ENCODE measurements at regions not wholly inside any gene's neighbourhood (a gene's known extent, or its start where the extent isn't known, plus 50 kb on each side); places are given as distances from the start of the nearest gene placed in this dataset.

DNA sequence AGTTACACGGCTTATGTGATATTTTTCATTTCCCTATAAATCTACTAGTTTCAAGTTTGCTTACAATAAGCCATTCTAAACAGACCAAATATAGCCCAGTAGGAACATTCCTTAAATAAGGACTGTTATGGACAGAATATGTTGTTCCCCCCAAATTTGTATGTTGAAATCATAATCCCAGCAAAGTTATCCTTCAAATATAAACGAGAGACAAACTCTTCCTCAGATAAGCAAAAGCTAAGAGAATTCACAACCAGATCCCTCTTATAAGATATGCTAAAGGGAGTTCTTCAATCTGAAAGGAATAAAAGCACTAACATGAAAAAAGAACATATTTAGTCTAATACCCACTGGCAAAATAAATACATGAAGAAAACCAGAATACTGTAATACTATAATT is 795.5 kb upstream of the GJE1 start:
- Histone ChIP-seq H3K27ac (no peak overlapping the region), H3K36me3 (no peaks in the 10 kb centered on the region), H3K27me3 (ENCODE audit: low read depth) (no peaks in the 10 kb centered on the region), H3K4me1 (no peaks in the 10 kb centered on the region), H3K4me3 (no peak overlapping the region), H3K9me3 (no peaks in the 10 kb centered on the region)
- DNase-seq (no peak), ATAC-seq (no peak)
- TF ChIP-seq, protein P1, sequence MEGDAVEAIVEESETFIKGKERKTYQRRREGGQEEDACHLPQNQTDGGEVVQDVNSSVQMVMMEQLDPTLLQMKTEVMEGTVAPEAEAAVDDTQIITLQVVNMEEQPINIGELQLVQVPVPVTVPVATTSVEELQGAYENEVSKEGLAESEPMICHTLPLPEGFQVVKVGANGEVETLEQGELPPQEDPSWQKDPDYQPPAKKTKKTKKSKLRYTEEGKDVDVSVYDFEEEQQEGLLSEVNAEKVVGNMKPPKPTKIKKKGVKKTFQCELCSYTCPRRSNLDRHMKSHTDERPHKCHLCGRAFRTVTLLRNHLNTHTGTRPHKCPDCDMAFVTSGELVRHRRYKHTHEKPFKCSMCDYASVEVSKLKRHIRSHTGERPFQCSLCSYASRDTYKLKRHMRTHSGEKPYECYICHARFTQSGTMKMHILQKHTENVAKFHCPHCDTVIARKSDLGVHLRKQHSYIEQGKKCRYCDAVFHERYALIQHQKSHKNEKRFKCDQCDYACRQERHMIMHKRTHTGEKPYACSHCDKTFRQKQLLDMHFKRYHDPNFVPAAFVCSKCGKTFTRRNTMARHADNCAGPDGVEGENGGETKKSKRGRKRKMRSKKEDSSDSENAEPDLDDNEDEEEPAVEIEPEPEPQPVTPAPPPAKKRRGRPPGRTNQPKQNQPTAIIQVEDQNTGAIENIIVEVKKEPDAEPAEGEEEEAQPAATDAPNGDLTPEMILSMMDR (IDR thresholded peaks at IDR 0.05) = no peak
- intact Hi-C loops (cut with DNase I) = no loop called here

DNA sequence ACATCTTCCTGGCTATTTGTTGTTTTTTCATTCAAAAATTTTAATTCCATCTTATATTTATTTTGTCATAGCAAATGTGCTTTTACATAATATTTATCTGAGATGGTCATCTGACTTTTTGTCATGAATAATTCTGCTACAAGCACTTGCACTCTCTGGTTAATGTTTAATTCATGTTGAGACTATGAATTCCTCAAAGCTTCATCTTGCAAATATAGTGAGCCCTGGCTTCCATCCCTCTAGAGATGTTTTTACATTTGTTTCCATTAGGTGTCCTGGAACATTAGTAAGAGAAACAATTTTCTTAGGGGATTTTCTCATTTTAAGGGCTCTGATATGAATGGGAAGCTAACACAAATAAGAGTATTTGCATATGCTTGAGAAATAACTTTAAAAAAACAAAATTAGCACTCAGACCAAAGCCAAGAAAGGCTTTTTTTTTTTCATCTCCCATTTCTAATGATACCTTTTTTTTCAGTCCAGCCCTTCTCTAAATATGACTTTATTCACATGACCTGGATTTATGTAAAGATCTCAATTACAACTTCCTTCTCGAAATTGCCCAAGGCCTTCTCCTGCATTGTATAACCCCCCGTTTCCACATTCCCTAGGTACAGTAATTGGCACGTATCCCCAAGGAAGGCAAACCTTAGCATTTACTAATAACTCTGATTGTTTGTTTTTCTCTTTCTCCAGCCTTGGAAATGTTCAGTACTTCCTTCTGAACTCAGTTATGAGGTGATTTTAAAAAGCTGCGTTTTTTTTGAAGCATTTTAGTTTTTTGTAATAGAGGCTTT is 797.0 kb upstream of the GJE1 start:
- Histone ChIP-seq H3K4me3 (no peak overlapping the region), H3K27ac (no peak overlapping the region), H3K27me3 (ENCODE audit: low read depth) (no peaks in the 10 kb centered on the region), H3K9me3 (no peaks in the 10 kb centered on the region), H3K4me1 (no peaks in the 10 kb centered on the region), H3K36me3 (no peaks in the 10 kb centered on the region)
- TF ChIP-seq, protein P1 (IDR thresholded peaks at IDR 0.05) = no peak
- no peak for DNase-seq
- peak; percentile 42 to 73 for ATAC-seq
- intact Hi-C loops (cut with DNase I) = no loop called here

DNA sequence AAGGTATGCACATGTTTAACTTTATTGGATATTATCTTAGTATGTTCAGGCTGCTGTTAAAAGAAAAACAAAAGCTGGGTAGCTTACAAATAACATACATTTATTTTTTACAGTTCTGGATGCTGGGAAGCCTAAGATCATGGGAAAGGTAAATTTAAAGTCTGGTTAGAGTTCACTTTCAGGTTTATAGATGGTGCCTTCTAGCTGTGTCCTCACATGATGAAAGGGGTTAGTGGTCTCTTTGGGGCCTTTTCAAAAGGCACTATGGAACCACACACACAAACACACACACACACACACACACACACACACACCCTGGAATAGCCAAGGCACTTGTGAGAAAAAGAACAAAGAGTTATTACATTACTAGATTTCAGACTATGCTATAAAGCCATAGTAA is 805.8 kb upstream of the GJE1 start:
- DNase-seq (no peak), ATAC-seq (no peak)
- TF ChIP-seq, protein P1 (IDR thresholded peaks at IDR 0.05) = no peak
- Histone ChIP-seq H3K36me3 (no peaks in the 10 kb centered on the region), H3K27ac (no peak overlapping the region), H3K9me3 (no peaks in the 10 kb centered on the region), H3K4me1 (no peaks in the 10 kb centered on the region), H3K27me3 (ENCODE audit: low read depth) (no peaks in the 10 kb centered on the region), H3K4me3 (peak overlapping the region; percentile 23)
- intact Hi-C loops (cut with DNase I) = no loop called here

DNA sequence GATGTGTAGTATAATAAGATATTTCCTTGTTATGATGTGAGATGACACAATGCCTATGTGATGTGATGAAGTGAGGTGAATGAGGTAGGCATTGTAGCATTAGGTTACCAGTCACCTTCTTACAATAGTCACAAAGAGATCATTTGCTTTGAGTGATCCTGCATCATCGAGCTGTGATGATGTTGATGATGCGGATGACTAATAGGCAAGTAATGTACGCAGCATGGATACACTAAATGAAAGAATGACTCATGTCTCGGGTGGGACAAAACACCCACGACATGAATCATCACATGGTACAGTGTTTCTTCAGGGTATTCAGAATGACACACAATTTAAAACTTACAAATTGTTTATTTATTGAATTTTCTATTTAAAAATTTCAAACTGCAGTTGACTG is 806.3 kb upstream of the GJE1 start:
- H3K9me3 ChIP-seq = no peaks in the 10 kb centered on the region
- intact Hi-C loops (cut with DNase I) = no loop called here
- ATAC-seq (peak; percentile 27 to 36), DNase-seq (no peak)
- no peaks in the 10 kb centered on the region for H3K4me1 ChIP-seq
- H3K27me3 ChIP-seq (ENCODE audit: low read depth) = no peaks in the 10 kb centered on the region
- no peak overlapping the region for H3K27ac ChIP-seq
- TF ChIP-seq, protein P1 (IDR thresholded peaks at IDR 0.05) = no peak
- peak overlapping the region; percentile 23 for H3K4me3 ChIP-seq
- no peaks in the 10 kb centered on the region for H3K36me3 ChIP-seq

DNA sequence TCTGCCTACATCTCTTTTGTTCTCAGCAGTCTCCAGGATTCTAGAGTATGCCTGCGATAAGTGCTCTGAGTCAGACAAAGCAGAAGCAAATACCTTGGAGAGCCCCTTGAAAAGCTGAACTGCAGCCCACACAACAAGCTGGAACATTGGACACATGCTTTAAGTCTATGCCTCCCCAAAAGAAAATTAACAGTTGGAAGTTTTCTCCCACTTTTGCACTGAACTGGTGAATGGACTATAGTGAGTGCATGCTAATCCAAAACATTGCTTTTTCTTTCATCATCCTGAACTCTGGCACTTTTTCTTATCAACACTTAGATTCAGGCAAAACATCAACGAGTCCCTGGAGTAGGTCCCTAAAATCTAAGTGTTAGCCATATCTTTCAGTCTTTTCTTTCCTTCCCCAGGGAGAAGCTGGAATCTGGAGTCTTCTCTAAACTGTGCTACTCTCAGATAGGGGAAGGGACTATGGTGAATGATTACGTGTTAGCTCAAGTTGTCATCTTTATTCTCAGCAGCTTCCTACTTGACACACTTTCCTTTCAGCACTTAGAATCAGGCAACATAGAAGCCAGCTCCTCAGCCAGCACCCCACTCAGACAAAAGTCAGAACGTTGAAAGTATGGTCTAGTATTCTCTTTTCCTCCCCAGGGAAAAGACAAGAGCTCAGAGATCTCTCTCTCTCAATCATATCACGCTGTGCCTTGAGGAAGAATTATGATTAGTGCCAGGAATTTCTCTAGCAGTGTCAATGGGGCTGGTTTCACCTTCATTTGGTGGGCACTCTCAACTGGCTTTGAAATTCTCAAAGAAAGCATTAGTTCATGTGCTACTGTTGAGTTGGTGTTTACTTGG is 811.0 kb upstream of the GJE1 start:
- Histone ChIP-seq H3K9me3 (no peaks in the 10 kb centered on the region), H3K27me3 (ENCODE audit: low read depth) (no peaks in the 10 kb centered on the region), H3K27ac (no peak overlapping the region), H3K4me3 (no peak overlapping the region), H3K4me1 (no peaks in the 10 kb centered on the region), H3K36me3 (no peaks in the 10 kb centered on the region)
- intact Hi-C loops (cut with DNase I) = no loop called here
- DNase-seq (no peak), ATAC-seq (peak; percentile 39 to 78)
- TF ChIP-seq, protein P1 (IDR thresholded peaks at IDR 0.05) = no peak

All from lower lobe of right lung (tissue), 2 donors.